ENCODE measurements at regions not wholly inside any gene's neighbourhood (a gene's known extent, or its start where the extent isn't known, plus 50 kb on each side); places are given as distances from the start of the nearest gene placed in this dataset.
"Not testable (repeated sequence)": the region's sequence is repeated elsewhere in the genome, so short reads cannot be mapped to it uniquely, and the experiment has no call there.

GRCh38 chr1:80579055-80579454, 1221.7 kb upstream of the ADGRL2 start:
- no peaks in the 10 kb centered on the region for H3K27me3 ChIP-seq (ENCODE audit: control insufficient read depth in 3 of 3, insufficient read depth in 3 of 3, low read length in 3 of 3)
- H3K4me1 ChIP-seq (ENCODE audit: control insufficient read depth in 3 of 3, insufficient read depth in 3 of 3, low read length in 3 of 3) = no peaks in the 10 kb centered on the region
- H3K9ac ChIP-seq (ENCODE audit: low read depth in 1 of 3, low read length in 3 of 3) = no peak overlapping the region
- H3K9me3 ChIP-seq (ENCODE audit: control insufficient read depth in 3 of 3, low read length in 3 of 3) = peaks cover 0 to 3% (median 0%) of the 10 kb centered on the region in 3 donors
- no peak overlapping the region for H3K27ac ChIP-seq (ENCODE audit: low read depth, low read length)
- no peak overlapping the region for H3K4me3 ChIP-seq (ENCODE audit: low read length in 3 of 3)
- no peaks in the 10 kb centered on the region for H3K36me3 ChIP-seq (ENCODE audit: control insufficient read depth in 3 of 3, insufficient read depth in 3 of 3, low read length in 3 of 3)

DNA sequence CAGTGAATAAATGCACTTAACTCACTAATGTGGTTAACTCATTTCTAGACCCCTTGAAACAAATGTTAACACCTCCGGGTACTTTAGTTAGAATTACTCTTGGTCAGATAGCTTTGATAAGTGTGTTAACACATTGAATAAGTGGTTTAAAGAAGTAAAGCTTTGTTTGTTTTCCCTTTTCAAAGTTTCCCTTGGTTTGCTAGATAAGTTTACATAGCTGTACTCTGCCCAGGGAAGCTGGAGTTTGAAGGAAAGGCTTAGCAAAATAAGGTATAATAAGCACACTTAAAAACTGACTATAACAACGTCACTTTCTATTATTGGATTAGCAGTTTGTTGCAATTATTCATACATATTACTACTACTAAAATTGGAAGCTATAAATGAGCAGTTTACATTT, 1233.9 kb upstream of the ADGRL2 start:
- Histone ChIP-seq H3K27me3 (ENCODE audit: control insufficient read depth in 3 of 3, insufficient read depth in 3 of 3, low read length in 3 of 3) (no peaks in the 10 kb centered on the region), H3K27ac (ENCODE audit: low read depth, low read length) (no peak overlapping the region), H3K9me3 (ENCODE audit: control insufficient read depth in 3 of 3, low read length in 3 of 3) (no peaks in the 10 kb centered on the region), H3K36me3 (ENCODE audit: control insufficient read depth in 3 of 3, insufficient read depth in 3 of 3, low read length in 3 of 3) (no peaks in the 10 kb centered on the region), H3K4me1 (ENCODE audit: control insufficient read depth in 3 of 3, insufficient read depth in 3 of 3, low read length in 3 of 3) (no peaks in the 10 kb centered on the region), H3K4me3 (ENCODE audit: low read length in 3 of 3) (no peak overlapping the region), H3K9ac (ENCODE audit: low read depth in 1 of 3, low read length in 3 of 3) (no peak overlapping the region)

GRCh38 chr1:80566123-80566522, 1234.6 kb upstream of the ADGRL2 start:
- H3K36me3 ChIP-seq (ENCODE audit: control insufficient read depth in 3 of 3, insufficient read depth in 3 of 3, low read length in 3 of 3) = no peaks in the 10 kb centered on the region
- H3K27ac ChIP-seq (ENCODE audit: low read depth, low read length) = no peak overlapping the region
- H3K9ac ChIP-seq (ENCODE audit: low read depth in 1 of 3, low read length in 3 of 3) = no peak overlapping the region
- no peak overlapping the region for H3K4me3 ChIP-seq (ENCODE audit: low read length in 3 of 3)
- no peaks in the 10 kb centered on the region for H3K27me3 ChIP-seq (ENCODE audit: control insufficient read depth in 3 of 3, insufficient read depth in 3 of 3, low read length in 3 of 3)
- H3K4me1 ChIP-seq (ENCODE audit: control insufficient read depth in 3 of 3, insufficient read depth in 3 of 3, low read length in 3 of 3) = no peaks in the 10 kb centered on the region
- no peaks in the 10 kb centered on the region for H3K9me3 ChIP-seq (ENCODE audit: control insufficient read depth in 3 of 3, low read length in 3 of 3)

GRCh38 chr1:80565406-80565805, 1235.3 kb upstream of the ADGRL2 start:
- H3K27ac ChIP-seq (ENCODE audit: low read depth, low read length) = no peak overlapping the region
- H3K4me3 ChIP-seq (ENCODE audit: low read length in 3 of 3) = no peak overlapping the region
- no peak overlapping the region for H3K9ac ChIP-seq (ENCODE audit: low read depth in 1 of 3, low read length in 3 of 3)
- H3K27me3 ChIP-seq (ENCODE audit: control insufficient read depth in 3 of 3, insufficient read depth in 3 of 3, low read length in 3 of 3) = no peaks in the 10 kb centered on the region
- no peaks in the 10 kb centered on the region for H3K4me1 ChIP-seq (ENCODE audit: control insufficient read depth in 3 of 3, insufficient read depth in 3 of 3, low read length in 3 of 3)
- H3K36me3 ChIP-seq (ENCODE audit: control insufficient read depth in 3 of 3, insufficient read depth in 3 of 3, low read length in 3 of 3) = no peaks in the 10 kb centered on the region
- H3K9me3 ChIP-seq (ENCODE audit: control insufficient read depth in 3 of 3, low read length in 3 of 3) = no peaks in the 10 kb centered on the region

DNA sequence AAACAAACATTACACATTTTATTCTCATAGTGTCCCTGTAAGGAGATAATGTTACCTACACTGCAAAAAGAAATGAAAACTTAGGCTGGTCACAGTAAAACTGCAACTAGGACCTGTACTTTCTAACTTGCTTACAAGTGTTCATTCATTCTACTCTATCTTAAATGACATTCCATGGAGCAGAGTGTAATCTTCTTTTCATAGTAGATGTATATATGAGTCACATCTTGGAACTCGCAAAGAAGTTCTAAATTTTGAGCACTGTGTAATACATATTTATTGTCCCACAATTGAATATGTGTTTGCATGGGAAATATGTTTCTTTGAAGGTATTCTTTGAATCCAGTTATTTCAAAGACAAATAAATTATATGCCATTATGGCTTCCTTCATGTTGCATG, 1258.5 kb upstream of the ADGRL2 start:
- Histone ChIP-seq H3K9ac (ENCODE audit: low read depth in 1 of 3, low read length in 3 of 3) (no peak overlapping the region), H3K4me1 (ENCODE audit: control insufficient read depth in 3 of 3, insufficient read depth in 3 of 3, low read length in 3 of 3) (no peaks in the 10 kb centered on the region), H3K9me3 (ENCODE audit: control insufficient read depth in 3 of 3, low read length in 3 of 3) (no peaks in the 10 kb centered on the region), H3K4me3 (ENCODE audit: low read length in 3 of 3) (no peak overlapping the region), H3K27ac (ENCODE audit: low read depth, low read length) (no peak overlapping the region), H3K36me3 (ENCODE audit: control insufficient read depth in 3 of 3, insufficient read depth in 3 of 3, low read length in 3 of 3) (no peaks in the 10 kb centered on the region), H3K27me3 (ENCODE audit: control insufficient read depth in 3 of 3, insufficient read depth in 3 of 3, low read length in 3 of 3) (no peaks in the 10 kb centered on the region)

GRCh38 chr1:80540596-80540995, 1260.1 kb upstream of the ADGRL2 start:
- H3K36me3 ChIP-seq (ENCODE audit: control insufficient read depth in 3 of 3, insufficient read depth in 3 of 3, low read length in 3 of 3) = no peaks in the 10 kb centered on the region
- H3K9ac ChIP-seq (ENCODE audit: low read depth in 1 of 3, low read length in 3 of 3) = no peak overlapping the region
- H3K27ac ChIP-seq (ENCODE audit: low read depth, low read length) = no peak overlapping the region
- H3K9me3 ChIP-seq (ENCODE audit: control insufficient read depth in 3 of 3, low read length in 3 of 3) = no peaks in the 10 kb centered on the region
- no peaks in the 10 kb centered on the region for H3K4me1 ChIP-seq (ENCODE audit: control insufficient read depth in 3 of 3, insufficient read depth in 3 of 3, low read length in 3 of 3)
- H3K4me3 ChIP-seq (ENCODE audit: low read length in 3 of 3) = no peak overlapping the region
- no peaks in the 10 kb centered on the region for H3K27me3 ChIP-seq (ENCODE audit: control insufficient read depth in 3 of 3, insufficient read depth in 3 of 3, low read length in 3 of 3)

DNA sequence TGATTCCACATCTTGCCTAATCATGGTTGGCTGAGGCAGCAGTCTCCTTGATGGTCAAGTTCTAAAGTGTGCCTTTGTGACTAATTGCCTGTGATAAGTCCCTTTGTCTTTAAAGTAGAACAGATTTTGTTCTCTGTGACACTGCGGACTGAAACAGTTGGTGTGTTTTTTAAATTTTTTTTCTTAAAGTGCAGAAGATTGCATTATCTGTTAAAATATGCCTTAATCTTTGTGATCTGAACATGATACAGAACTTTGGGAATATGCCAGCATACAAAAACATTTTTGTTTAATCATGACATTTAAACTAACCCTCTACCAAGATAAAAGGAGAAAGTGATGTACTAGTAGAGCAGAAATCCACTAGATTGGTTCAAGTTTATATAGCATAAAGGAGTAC, 1260.6 kb upstream of the ADGRL2 start:
- Histone ChIP-seq H3K9ac (ENCODE audit: low read depth in 1 of 3, low read length in 3 of 3) (no peak overlapping the region), H3K36me3 (ENCODE audit: control insufficient read depth in 3 of 3, insufficient read depth in 3 of 3, low read length in 3 of 3) (no peaks in the 10 kb centered on the region), H3K4me1 (ENCODE audit: control insufficient read depth in 3 of 3, insufficient read depth in 3 of 3, low read length in 3 of 3) (no peaks in the 10 kb centered on the region), H3K27me3 (ENCODE audit: control insufficient read depth in 3 of 3, insufficient read depth in 3 of 3, low read length in 3 of 3) (no peaks in the 10 kb centered on the region), H3K27ac (ENCODE audit: low read depth, low read length) (no peak overlapping the region), H3K9me3 (ENCODE audit: control insufficient read depth in 3 of 3, low read length in 3 of 3) (no peaks in the 10 kb centered on the region), H3K4me3 (ENCODE audit: low read length in 3 of 3) (no peak overlapping the region)

- not testable (repeated sequence) for H3K4me3 ChIP-seq (ENCODE audit: low read length in 3 of 3); H3K27me3 ChIP-seq (ENCODE audit: control insufficient read depth in 3 of 3, insufficient read depth in 3 of 3, low read length in 3 of 3); H3K36me3 ChIP-seq (ENCODE audit: control insufficient read depth in 3 of 3, insufficient read depth in 3 of 3, low read length in 3 of 3)
These were observed 1261.4 kb upstream of the ADGRL2 start for GRCh38 chr1:80539298-80539697.

GRCh38 chr1:80536461-80536860, 1264.3 kb upstream of the ADGRL2 start:
- no peaks in the 10 kb centered on the region for H3K9me3 ChIP-seq (ENCODE audit: control insufficient read depth in 3 of 3, low read length in 3 of 3)
- H3K36me3 ChIP-seq (ENCODE audit: control insufficient read depth in 3 of 3, insufficient read depth in 3 of 3, low read length in 3 of 3) = no peaks in the 10 kb centered on the region
- H3K4me3 ChIP-seq (ENCODE audit: low read length in 3 of 3) = no peak overlapping the region
- no peaks in the 10 kb centered on the region for H3K27me3 ChIP-seq (ENCODE audit: control insufficient read depth in 3 of 3, insufficient read depth in 3 of 3, low read length in 3 of 3)
- H3K27ac ChIP-seq (ENCODE audit: low read depth, low read length) = no peak overlapping the region
- no peaks in the 10 kb centered on the region for H3K4me1 ChIP-seq (ENCODE audit: control insufficient read depth in 3 of 3, insufficient read depth in 3 of 3, low read length in 3 of 3)
- no peak overlapping the region for H3K9ac ChIP-seq (ENCODE audit: low read depth in 1 of 3, low read length in 3 of 3)

More at GRCh38 chr1:80539298-80539697, 1261.4 kb upstream of the ADGRL2 start:
- H3K9me3 ChIP-seq (ENCODE audit: control insufficient read depth in 3 of 3, low read length in 3 of 3); H3K4me1 ChIP-seq (ENCODE audit: control insufficient read depth in 3 of 3, insufficient read depth in 3 of 3, low read length in 3 of 3); H3K27ac ChIP-seq (ENCODE audit: low read depth, low read length); H3K9ac ChIP-seq (ENCODE audit: low read depth in 1 of 3, low read length in 3 of 3): not testable (repeated sequence)

- Histone ChIP-seq H3K4me1 (ENCODE audit: control insufficient read depth in 3 of 3, insufficient read depth in 3 of 3, low read length in 3 of 3) (no peaks in the 10 kb centered on the region), H3K27ac (ENCODE audit: low read depth, low read length) (no peak overlapping the region), H3K27me3 (ENCODE audit: control insufficient read depth in 3 of 3, insufficient read depth in 3 of 3, low read length in 3 of 3) (no peaks in the 10 kb centered on the region), H3K36me3 (ENCODE audit: control insufficient read depth in 3 of 3, insufficient read depth in 3 of 3, low read length in 3 of 3) (no peaks in the 10 kb centered on the region), H3K9ac (ENCODE audit: low read depth in 1 of 3, low read length in 3 of 3) (no peak overlapping the region), H3K4me3 (ENCODE audit: low read length in 3 of 3) (no peak overlapping the region), H3K9me3 (ENCODE audit: control insufficient read depth in 3 of 3, low read length in 3 of 3) (no peaks in the 10 kb centered on the region)
These were observed 1265.3 kb upstream of the ADGRL2 start for GRCh38 chr1:80535466-80535865.
